ENCODE measurements at regions not wholly inside any gene's neighbourhood (a gene's known extent, or its start where the extent isn't known, plus 50 kb on each side); places are given as distances from the start of the nearest gene placed in this dataset.
"Not testable (repeated sequence)": the region's sequence is repeated elsewhere in the genome, so short reads cannot be mapped to it uniquely, and the experiment has no call there.

- DNase-seq: no peak
Observed at GRCh38 chrX:45524805-45525204, 324.1 kb upstream of the DIPK2B start.

- no peak for DNase-seq
Observed at GRCh38 chrX:45524296-45524695, 323.6 kb upstream of the DIPK2B start.

DNA sequence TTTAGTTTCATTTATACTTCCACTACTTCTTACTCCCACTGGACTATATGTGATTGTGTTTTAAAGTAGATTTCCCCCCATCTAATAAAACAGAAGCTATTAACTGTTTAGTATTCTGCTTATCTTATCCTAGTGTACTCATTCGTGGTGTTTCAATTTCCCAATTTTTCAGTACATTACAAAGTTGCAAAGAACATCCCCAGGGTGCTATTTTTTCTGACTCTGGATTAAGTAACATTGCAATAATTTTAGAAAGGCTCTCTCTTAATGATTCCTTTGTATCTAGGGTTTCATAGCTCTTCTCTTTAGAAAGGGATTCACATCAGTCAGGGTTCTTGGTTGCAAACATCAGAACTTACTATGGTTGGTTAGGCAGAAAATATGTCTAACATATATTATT lies 317.9 kb upstream of the DIPK2B start:
- no peak for DNase-seq

DNA sequence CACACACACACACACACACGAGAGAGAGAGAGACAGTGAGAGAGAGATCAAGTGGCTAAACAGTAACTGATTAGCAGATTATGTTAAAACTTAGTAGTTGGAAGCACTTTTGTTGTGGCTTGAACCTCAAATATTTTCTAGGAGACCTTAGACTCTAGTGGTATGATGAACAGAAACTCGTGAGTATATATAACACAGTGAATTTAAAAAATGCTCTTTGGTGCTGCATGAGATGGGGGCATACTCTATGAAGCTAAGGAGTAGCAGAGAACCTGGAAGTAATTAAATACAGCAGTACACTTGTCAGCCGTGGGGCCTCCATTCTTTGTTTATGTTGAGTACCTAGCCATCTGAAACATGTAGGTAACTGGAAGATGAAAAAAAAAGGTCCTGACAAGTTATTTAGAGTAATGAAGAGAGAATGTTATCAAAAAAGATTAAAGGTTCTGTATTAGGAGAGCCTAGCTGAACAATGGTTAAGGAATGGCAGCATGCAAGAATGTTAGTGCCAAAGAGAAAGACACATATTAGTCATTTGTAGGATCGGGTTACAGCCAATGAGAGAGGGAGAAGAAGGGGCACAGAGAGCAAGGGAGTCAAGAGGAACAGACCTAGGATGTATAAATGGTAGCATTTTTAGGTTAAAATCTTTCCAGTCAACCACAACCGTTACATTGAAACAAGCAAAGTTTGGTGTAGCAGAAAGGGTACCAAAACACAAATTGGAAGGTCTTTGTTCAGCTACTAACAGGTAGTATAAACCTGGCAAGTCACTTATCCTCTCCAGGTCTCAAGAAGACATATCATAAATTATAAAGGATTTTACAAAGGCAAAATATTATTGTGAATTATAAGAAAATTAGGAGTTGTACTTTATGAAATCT lies 316.7 kb upstream of the DIPK2B start:
- DNase-seq: peak; percentile 53

GRCh38 chrX:45515262-45516215 lies 314.9 kb upstream of the DIPK2B start:
- peak; percentile 78 for DNase-seq

DNA sequence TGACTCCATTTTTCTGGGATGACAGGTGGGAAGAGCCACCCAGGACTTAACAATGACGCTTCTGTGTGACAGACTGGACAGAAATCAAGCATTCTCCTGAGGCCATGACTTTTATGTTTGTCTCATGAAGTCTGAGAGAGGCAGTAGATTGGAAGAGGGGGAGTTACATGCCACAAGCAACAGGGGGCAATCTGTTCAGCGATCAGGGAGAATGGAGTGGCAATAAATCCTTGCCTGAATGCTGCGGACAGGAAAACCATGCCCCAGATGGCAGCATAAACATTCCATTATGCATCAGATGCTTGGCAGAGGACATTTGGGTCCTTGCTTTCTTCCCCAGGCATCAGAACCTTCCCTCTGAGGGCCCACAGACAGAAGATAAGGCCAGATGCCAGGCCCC lies 312.4 kb upstream of the DIPK2B start:
- no peak for DNase-seq

GRCh38 chrX:45508454-45508853 lies 307.8 kb upstream of the DIPK2B start:
- DNase-seq: no peak

- DNase-seq: peak; percentile 12
Observed at GRCh38 chrX:45506149-45506730, 305.6 kb upstream of the DIPK2B start.

DNA sequence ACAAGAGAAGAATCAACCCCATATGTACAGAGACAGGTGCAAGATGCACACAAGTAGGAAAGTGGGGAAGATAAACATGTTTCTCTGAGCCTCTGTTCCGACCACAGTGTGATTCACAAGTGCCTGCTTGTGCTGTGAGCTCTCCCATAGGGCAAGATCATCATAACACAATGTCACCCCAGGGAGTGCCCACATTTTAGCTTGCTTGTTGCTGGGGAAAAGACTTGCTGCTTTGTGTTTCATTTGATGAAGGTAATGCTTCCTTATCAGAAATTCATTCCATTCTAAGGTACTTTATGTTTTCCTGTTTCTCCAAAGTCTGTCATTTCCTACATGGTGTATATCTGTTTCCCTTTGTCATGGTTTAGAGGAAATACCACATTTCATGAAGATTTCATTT lies 304.5 kb upstream of the DIPK2B start:
- DNase-seq: peak; percentile 20

- not testable (repeated sequence) for DNase-seq
Observed at GRCh38 chrX:45503787-45504362, 303.2 kb upstream of the DIPK2B start.

DNA sequence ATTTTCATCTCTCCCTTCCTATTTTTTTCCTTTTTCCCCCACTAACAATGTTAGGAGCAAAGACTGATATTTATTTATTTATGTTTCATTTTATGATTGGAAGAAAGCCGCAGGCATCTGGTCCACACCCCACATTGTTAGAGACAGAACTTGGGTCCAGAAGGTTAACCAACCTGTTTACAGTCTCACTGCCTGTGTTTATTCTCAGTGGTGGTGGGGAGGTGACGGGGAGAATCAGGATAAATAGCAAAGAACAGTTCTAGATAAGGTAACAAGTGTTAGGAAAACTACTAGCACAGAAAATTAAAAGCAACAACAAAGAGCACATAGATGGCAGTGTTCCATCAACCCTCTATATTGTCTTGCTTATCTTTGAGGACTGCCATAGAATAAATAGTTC lies 301.7 kb upstream of the DIPK2B start:
- no peak for DNase-seq

DNA sequence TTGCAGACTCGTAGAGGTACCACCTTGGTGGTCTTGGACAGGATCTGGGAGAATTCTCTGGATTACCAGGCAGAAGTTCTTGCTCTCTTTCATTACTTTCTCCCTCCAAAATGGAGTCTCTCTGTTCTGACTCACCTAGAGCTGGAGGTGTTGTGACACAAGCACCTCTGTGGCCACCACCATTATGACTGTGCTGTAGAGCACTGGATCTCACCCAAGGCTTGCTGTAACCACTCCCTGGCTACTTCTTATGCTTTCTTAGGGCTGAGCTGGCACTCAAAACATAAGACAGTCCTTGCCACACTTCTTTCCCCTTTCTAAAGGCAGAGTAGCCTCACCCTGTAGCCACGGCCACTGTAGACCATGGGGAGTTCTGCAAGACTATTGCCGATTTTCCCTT lies 296.6 kb upstream of the DIPK2B start:
- DNase-seq: no peak

GRCh38 chrX:45485719-45486118 lies 285.0 kb upstream of the DIPK2B start:
- no peak for DNase-seq

GRCh38 chrX:45479835-45480422 lies 279.3 kb upstream of the DIPK2B start:
- peak; percentile 88 for DNase-seq

DNA sequence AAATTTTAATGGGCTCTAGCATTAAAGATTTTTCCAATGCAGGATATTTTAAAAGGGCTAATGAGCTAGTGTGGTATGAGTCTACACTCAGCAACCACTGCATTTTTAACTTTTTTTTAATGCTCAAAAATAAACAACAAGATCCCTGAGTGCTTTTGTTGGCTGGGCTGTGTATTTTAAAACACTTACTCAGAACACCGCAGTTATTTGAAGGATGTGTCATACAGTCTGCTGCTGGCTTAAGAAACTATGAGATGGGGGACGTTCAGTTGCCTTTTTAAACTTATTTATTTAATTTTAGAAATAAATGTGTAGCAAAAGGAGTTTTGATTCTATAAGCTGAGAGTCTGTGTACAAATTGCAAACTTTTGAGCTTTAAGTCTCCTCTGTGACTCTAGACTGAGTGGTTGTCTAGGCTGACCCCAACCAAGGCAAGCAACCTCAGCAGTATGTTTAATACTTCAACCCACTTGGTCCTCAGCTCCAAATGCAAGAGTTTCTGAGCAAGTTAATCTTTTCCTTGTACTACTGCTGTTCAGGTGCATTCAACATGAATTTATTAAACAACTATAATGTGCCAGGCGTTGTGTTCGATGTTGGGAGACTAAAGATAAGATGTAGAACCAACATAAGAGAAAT lies 278.6 kb upstream of the DIPK2B start:
- DNase-seq: peak; percentile 57

DNA sequence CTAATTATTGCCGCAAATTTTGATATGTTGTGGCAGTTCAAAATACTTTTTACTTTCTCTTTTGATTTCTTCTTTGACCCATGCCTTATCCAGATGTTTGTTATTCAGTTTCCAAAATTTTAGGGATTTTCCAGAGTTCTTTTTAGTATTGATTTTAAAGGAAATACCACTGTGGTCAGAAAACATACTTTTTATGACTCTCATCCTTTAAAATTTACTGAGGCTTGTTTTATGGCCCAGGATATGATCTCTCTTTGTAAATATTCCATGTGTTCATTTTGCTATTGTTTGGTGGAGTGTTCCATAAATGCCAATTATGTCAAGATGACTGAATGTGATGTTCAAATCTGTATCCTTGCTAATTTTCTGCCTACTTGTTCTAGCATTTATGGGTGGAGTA lies 272.3 kb upstream of the DIPK2B start:
- no peak for DNase-seq

- DNase-seq: not testable (repeated sequence)
Observed at GRCh38 chrX:45467537-45467936, 266.9 kb upstream of the DIPK2B start.

GRCh38 chrX:45455732-45456131 lies 255.1 kb upstream of the DIPK2B start:
- DNase-seq: not testable (repeated sequence)

- no peak for DNase-seq
Observed at GRCh38 chrX:45454290-45454689, 253.6 kb upstream of the DIPK2B start.

GRCh38 chrX:45449982-45450381 lies 249.3 kb upstream of the DIPK2B start:
- peak; percentile 76 for DNase-seq

GRCh38 chrX:45447995-45448394 lies 247.3 kb upstream of the DIPK2B start:
- DNase-seq: no peak

- peak; percentile 27 for DNase-seq
Observed at GRCh38 chrX:45447331-45447730, 246.7 kb upstream of the DIPK2B start.

Data from DMS53 (cell line).